GM21390 (cell line): ENCODE measurements at regions not wholly inside any gene's neighbourhood (a gene's known extent, or its start where the extent isn't known, plus 50 kb on each side); places are given as distances from the start of the nearest gene placed in this dataset.
A peak's percentile ranks its signal among the peaks of the same experiment; 100 is the strongest.

ENCODE experiments used
- ATAC-seq: cut with Tn5 transposase; IDR thresholded peaks from one replicate; pipeline ENCODE4 v1.9.1; 2021; ENCODE audit not compliant: unreplicated experiment

DNA sequence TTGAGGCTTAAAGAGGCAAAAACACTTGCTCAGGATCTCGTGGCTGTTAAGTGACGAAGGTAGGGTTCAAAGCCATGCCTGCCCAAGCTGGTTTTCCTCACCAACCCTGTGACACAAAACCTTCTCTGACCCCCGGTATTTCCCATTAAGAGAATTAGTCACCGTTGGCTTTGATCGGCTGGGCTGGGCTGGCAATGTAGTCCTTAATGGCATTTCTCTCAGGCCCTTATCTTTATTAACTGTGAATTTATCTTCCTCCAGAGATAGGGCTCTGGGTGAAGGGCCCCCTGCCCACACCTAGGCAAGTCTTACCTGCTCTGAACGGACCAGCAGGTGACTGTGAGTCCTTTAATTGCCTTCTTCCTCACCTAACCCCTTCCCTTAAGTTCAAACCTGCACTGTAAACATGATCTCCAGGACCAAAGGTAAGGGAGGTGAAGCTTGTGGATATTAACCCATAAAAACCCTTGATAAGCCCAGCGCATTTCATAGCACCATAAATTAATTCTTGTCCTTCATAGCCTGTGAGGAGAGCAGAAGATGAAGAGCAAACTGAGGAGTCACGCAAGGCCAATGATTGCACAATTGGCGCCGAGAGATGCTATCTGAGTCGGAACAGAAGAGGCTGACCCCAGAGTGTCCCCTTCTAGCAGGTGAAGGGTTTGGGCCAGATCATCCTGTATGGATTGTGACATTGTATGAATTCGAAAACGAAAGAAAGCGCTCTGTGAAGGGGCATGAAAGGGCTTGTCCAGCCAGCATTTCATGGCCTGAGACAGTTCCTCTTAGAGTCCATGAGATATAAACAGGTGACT is 790.8 kb upstream of the TBX3 start:
- no peak for ATAC-seq

DNA sequence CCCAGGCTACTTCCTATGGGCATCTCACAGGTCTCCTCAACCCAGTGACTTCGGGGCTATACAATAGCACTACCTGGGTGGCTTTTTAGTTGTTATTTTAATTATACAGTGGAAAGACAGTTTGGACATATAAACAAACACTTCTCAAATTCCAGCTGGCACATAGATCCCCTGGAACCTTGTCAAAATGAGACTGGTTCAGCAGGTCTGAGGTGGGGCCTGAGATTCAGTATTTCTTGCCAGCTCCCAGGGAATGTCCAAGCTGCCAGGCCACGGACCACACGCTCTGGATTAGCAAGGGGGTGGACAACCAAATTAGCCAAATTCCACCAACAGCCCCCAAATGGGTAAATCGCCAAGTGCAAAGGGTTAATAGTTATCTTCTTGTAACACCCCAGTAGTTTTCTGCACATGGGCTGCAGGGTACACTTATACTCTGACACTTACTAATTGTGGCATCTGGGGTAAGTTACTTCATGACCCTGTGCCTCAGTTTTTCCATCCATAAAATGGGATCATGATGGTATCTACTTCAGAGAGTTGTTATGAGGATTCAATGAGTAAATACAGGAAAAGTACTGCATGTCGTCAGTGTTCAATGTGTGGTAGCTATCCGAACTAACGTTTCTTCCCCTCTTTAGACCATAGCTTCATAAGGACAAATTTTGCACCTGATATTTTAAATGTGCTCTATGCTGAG is 789.4 kb upstream of the TBX3 start:
- no peak for ATAC-seq

DNA sequence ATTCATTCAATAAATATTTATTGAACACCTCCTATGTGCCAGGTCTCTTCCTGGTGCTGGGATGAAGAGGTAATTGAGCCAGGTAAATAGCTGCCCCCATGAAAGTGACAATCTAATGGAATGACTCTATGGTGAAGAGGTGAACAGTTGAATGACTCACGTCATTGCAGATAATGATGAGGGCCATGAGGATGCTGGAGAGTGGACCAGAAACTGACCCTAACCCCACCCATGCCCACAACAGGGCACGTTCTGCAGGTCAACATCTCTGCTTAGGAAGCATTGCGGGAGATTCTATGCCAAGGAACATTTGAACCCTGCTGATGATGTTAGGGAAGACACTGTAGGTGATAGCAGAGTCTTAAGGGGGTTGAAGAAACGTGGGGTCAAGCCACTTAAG is 788.9 kb upstream of the TBX3 start:
- no peak for ATAC-seq

DNA sequence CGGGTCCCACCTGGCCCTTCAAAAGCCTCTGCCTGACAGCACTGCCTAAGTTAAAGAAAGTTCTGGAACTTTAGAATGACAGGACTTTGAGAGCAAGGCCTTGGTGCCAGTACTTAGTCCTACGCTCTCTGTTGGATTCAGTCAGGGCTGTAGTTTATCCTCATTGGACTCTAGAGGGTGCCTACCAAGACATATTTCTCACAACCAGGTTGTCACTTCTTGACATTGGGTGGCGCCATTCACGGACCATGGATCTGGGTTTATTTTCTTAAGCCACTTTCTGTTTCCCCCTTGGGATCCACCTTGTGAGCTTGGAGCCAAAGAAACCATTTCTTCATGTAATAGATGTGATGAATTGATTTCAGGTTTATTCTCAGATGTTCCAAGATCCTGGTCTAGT is 787.0 kb upstream of the TBX3 start:
- ATAC-seq = no peak

DNA sequence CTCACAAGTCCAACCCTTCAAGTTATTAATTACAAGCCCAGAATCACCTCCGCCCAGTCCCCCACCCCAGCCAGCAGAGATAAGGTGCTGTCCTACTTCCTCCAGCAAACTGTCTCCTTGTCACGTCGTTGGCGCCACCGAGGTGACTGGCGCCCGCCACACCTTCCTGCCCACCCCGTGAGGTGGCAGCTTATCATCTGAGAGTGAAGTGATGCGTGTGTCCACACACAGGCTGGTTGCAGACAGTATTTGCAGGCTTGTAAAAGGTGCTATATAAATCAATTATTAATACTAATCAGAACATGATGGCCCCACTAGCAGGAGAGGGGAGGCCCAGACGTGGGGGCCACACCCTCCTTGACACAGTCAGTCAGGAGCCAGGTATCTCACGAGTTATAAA is 786.6 kb upstream of the TBX3 start:
- ATAC-seq = no peak

DNA sequence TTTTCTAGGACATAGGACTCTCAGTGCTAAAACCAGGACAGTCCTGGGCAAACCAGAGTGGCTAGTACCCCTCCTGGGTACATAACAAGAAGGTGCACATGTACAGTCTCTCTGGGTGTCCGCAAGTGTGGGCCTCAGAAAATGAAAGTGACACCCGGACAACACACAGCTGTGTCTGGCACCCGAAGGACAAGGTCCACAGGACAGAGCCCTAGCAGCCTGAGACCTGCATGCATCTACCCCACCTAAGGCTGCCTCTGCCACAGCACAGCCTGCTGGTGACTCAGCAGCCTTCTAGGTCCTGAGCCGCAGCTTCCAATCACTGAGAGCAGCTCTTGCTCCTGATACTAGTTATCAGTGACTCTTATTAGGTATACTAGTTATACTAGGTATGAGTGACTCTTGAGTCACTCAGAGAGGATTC is 784.1 kb upstream of the TBX3 start:
- no peak for ATAC-seq

DNA sequence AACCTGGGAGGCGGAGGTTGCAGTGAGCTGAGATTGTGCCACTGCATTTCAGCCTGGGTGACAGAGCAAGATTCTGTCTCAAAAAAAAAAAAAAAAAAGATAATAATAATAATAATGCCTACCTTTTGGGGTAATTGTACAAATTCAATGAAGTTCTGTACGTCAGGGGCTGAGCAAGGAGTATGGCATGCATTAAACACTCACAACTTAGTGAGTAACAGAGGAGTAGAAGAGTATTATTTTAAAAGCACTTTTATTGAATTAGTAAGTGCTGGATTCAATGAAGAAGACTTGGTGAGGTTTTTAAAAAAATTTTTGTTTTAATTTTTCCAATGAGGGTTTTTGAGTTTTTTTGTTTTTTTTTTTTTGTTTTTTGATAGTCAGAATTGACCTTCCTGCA is 783.6 kb upstream of the TBX3 start:
- no peak for ATAC-seq

DNA sequence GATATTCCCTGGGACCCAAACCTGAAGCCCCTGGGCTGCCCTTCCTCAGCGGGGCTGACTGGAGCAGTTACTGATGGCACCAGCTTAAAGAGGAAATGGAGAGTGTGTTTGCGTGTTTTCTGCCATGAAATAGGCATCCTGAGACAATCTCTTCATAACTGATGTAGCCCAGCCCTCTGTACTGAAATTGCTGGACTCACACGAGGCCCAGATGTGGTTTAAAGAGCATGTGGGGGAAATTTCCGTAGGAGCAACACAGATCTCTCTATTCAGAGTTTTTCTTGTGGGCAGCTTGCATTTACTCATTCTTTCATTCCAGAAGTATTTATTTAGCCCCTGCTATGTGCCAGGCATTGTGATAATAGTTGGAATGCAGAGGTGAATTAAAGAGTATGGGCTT is 782.1 kb upstream of the TBX3 start:
- ATAC-seq = no peak

DNA sequence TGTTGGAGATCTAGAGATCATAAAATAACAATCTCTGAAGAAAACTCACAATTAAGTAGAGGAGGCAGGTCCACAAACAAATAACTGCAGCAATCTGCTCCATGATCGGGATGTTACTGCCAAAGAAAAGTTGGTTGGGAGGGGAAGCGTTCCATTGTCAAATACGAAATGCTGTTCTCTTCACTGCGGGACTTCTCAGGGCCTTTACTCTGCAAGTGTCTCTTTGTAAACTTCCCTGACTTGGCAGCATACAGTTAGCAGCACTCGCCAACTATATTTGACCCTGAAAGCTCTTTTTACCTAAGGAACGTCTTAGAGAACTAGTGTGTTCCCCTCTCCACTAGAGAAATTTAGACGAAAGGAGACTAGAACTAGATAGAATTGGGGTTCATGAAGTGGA is 780.7 kb upstream of the TBX3 start:
- no peak for ATAC-seq

DNA sequence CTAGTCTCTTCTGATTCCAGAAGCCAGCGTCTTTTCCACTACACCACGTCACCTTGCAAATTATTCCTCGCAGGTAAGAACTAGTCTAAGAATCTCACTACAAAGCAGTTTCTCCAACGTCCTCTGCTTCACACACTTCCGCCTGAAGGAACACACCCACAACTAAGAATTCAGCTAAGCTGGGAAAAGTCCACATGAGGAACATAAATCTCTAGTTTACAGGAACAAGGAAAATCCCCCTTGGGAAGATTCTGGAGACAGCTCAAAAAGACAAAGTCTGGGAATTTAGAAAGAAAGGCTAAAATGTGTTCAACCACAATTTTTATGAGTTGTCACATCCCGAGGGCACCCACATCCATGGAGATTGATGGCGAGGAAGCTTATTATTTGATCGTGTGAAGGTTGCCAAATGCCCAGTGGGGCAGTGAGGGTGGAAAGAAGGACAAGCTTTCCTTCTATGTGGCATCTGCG is 780.2 kb upstream of the TBX3 start:
- ATAC-seq = no peak

DNA sequence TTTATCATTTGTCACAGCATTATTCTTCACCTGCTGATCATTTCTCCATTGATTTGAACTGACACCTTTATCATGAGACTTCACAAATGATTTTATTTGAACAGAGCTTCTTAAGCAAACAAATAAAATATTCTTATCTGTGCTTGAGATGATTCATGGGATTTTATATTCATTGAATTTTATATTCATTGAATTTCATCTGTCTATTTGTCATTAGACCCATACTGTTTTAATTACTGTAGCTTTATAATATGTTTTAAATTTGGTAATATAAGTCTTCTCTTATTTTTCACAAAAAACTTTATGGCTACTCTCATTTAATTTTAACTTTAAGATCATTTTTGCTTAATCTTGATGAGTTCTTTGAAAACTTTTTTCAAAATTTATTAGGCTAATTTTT is 777.4 kb upstream of the TBX3 start:
- no peak for ATAC-seq

DNA sequence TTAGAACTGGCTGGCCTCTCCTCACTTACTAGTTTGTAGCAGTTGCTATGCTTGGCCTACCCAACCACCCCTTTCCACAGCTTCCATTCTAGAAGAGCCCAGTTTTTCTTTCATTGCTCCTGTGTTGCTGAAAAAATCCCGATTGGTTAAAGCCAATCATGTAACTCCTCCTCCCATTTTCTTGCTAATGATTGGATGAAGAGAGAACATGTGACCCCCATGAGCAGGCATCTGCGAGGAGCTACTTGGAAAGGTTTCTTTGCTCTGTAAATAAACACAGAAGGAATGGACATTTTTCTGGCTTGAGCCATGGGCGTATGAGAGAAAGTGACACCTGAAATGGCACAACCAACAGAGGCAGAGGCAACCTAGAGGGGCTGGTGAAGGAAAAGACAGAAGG is 773.8 kb upstream of the TBX3 start:
- no peak for ATAC-seq

DNA sequence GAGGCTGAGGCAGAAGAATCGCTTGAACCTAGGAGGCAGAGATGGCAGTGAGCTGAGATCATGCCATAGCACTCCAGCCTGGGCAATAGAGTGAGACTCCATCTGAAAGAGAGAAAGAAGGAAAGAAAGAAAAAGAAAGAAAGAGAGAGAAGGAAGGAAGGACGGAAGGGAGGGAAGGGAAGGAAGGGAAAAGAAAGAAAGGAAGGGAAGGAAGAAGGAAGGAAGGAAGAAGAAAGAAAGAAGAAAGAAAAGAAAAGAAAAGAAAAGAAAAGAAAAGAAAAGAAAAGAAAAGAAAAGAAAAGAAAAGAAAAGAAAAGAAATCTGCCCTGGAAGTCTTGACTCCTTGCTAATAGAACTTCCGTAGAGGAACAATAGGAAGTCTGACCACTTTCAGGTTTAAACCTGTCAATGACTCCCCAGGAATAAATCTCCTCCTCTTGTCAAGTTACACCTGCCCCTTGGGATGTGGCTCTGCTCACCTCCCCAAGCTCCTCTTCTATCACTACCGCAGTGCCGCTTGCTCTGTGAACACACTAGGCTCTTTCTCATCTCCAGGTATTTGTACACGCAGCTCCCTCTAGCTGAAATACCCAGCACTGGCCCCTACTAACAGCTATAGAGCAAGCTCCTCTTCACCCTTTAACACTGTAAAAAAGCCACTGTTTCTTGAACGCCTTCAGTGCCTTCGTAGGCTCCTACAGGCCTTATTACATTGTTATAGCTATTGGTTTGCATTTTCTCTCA is 773.1 kb upstream of the TBX3 start:
- no peak for ATAC-seq

DNA sequence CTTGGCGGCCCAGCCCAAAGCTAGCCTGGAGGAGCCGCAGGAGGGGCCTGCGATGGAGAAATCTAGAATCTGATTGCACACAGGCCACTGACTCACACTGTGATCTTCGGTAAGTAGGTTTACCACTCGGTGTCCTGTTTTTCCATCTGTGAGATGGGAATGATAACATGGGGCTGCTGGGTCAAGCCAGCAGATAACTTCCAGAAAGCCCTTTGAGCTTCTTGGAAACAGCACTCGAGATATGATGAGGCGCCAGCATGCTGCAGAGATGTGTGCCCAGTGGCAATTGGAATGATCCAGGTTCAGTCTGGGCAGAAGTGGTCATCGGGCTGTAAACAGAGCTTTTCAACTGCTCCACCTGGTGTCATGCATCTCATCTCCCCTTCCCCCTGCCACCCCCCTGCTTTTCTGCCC is 771.3 kb upstream of the TBX3 start:
- ATAC-seq = no peak

DNA sequence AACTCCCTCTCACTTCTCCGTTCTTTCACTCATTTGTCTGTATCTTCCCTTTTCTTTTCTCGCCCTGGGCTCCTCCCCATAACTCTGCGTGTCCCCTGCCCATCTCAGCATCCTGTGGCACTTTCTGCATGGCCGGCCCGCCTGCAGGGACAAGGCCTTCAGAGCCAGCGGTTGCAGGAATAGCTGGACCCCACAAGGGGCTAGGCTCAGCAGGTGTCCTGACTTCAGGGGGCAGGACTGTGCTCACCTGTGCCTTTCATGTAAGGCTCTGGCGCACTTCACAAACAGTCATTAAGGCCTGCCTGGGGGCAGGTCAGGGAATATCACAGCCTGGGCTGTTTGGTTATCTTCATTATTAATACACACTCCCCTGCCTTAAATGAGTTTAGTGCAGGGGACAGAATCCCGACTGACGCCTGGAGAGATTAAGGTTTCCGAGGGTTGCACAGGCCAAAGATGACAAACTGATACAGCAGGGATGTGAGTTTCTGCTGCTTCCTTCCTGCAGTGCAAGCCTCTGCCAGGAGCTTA is 768.8 kb upstream of the TBX3 start:
- ATAC-seq = no peak

DNA sequence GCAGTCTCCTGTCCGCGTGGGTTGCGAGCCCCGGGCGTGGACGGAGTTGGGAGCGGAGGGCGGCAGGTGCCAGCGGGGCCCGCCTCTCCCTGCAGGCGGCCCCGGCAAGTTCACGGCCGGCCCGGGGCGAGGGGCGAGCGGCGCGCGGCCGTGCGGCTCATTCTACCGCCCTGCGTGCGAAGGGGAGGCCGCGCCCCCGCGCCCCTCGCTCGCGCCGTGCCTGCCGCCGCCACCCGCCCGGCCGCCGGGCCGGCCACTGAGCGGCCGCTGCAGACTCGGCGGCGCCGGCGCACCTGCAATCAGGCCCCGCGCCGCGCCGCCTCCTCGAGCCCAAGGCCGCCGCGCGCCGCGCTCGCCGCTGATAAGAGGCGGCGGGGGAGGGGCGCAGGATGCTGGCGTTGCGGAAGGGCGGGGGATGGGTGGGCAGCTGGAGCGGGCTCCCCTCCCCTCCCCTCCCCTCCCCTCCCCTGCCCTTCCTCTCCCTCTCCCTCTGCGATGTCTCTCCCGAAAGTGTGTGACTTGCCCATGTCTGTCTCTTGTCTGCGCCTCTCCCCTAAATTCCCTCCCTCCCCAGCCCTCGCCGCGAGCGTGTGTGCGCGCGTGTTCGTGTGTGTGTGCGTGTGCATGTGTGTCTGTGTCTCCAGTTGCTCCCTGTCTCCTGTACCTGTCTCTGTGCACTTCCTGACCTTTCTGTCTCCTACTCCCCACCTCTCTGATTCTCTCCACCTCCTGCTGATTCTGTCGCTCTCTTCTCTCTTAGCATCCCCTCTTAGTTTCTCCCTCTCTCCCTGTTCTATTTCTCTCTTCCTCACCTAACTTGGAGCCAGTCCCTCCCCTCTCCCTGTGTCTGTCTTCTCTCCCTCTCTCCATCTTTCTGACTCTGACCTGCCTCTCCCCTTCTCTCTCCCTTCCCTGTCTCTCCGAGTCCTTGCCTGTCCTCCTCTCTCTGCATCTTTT is 768.1 kb upstream of the TBX3 start:
- ATAC-seq = peak; percentile 79

DNA sequence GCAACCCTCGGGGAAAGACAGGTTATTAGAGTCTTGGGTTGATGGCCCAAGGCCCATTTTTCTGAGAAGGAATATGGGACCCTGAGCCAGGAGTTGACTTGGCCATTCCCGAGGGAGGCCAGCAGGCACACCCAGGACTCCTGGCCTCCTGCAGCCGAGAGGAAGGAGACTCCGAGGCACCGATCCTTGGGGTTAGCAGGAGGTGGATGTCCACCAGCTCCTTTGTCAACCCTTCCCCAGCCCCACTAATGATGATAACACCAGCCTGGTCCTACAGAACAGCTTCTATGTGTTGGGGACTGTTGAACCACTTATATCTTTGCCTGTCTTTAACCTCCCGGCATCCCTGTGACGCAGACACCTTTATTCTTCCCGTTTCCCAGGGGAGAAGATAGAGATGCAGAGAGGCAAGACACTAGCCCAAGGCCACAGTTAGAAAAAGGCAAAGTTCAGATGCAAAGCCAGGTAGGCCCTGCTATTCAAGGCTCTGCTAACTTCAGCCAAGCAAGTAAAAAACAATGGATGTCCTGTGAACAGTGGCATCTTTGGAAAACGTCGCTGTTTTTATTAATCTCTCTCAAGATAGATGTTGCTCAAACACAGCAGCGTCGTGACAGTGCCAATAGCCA is 767.3 kb upstream of the TBX3 start:
- ATAC-seq = no peak

DNA sequence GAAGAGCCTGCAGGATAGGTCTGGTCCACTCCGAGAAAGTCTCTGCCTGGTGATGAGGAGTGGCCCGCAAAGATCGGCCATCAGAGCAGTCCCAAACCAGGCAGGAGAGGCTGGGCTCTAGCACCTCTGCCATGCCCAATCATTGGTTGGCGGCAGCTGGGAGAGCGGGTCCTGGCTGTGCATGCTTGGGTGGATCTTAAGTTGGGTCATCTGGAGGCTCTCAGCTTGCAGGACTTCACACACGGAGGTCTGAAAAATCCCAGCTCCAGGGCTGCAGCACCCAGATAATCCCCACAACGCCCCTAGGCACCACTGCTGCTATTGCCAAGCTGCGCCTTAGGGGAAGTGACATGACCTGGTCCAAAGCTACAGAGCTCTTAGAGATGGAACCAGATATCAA is 766.7 kb upstream of the TBX3 start:
- no peak for ATAC-seq

DNA sequence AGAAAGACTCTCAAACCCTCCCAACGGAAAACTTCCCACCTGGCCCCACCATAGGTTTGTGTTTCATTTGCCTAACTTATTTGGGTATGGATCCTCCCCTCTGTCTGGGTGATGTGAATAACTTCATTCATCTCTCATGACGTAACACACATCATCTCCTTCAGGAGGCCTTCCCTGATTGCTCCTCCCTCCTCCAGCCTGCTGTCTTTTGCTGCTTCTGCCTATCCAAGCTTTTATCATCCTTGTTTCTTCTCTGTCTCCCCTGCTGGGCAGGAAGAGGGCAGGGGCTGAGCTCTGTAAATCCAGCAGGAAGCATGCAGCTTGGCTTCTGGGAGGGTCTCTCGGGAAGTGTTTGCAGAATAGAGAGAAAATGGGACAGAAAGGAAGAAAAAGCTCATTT is 766.0 kb upstream of the TBX3 start:
- no peak for ATAC-seq

DNA sequence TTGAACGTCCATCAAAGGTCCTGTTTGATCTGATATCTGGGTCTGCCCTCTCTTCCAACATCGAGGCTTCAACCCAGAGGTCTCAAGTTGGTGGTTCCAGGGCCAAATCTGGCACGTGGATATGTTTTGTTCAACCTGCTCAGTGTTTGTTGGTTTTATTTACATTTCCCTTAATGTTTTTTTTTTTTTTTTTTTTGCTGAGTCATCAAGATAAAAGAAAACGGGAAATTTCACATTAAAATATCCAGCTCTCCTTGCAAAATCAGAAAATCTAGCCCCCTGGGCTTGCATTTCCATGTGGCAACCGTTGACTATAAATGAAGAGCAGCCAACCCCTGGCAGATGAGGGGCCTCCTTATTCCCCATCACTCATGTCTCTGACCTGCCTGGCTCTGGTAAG is 765.6 kb upstream of the TBX3 start:
- ATAC-seq = no peak
